DOHH2 (cell line): ENCODE measurements at regions not wholly inside any gene's neighbourhood (a gene's known extent, or its start where the extent isn't known, plus 50 kb on each side); places are given as distances from the start of the nearest gene placed in this dataset.

Experiments
- H3F3A ChIP-seq: fragments of 200-600 bp; sonication (generic), shearing (Covaris generic); 2 replicates; pipeline ENCODE4 v1.6.0; 2016; ENCODE audit warnings: antibody characterized with exemption, mild to moderate bottlenecking; ENCODE audit not compliant: control insufficient read depth, insufficient read depth
- H3K27ac ChIP-seq: fragments of 200-600 bp; sonication (generic); 2 replicates; pipeline ENCODE4 v1.5.1; 2014; ENCODE audit warnings: low read depth, mild to moderate bottlenecking, low read length, moderate library complexity
- H3K27me3 ChIP-seq: fragments of 200-600 bp; sonication (generic); 2 replicates; pipeline ENCODE4 v1.6.1; 2014; ENCODE audit warnings: mild to moderate bottlenecking, low read length, mixed read lengths; ENCODE audit not compliant: control insufficient read depth
- H3K36me3 ChIP-seq: fragments of 200-600 bp; sonication (generic); 2 replicates; pipeline ENCODE4 v1.6.1; 2014; ENCODE audit warnings: mild to moderate bottlenecking, low read length, moderate library complexity, mixed read lengths; ENCODE audit not compliant: control insufficient read depth
- H3K4me1 ChIP-seq: fragments of 200-600 bp; sonication (generic); 2 replicates; pipeline ENCODE4 v1.6.1; 2014; ENCODE audit warnings: mild to moderate bottlenecking, low read length, mixed read lengths; ENCODE audit not compliant: control insufficient read depth
- H3K4me2 ChIP-seq: fragments of 200-600 bp; sonication (generic); 2 replicates; pipeline ENCODE4 v1.6.0; 2014; ENCODE audit warnings: mild to moderate bottlenecking, low read length, moderate library complexity
- H3K4me3 ChIP-seq: fragments of 200-600 bp; sonication (generic); 2 replicates; pipeline ENCODE4 v1.5.1; 2014; ENCODE audit warnings: mild to moderate bottlenecking, low read length, mixed read lengths
- H3K79me2 ChIP-seq: fragments of 200-600 bp; sonication (generic); 2 replicates; pipeline ENCODE4 v1.6.1; 2014; ENCODE audit warnings: mild to moderate bottlenecking, low read length, mixed read lengths; ENCODE audit not compliant: control insufficient read depth
- H3K9me2 ChIP-seq: fragments of 200-600 bp; sonication (generic); replicated peaks from 2 replicates; pipeline ENCODE4 v1.6.1; 2014; ENCODE audit warnings: mild to moderate bottlenecking, low read length, mixed read lengths; ENCODE audit not compliant: control insufficient read depth
- H3K9me3 ChIP-seq: fragments of 200-600 bp; sonication (generic); 2 replicates; pipeline ENCODE4 v1.6.1; 2014; ENCODE audit warnings: antibody characterized with exemption, low read length, mixed read lengths; ENCODE audit not compliant: control insufficient read depth, insufficient read depth
- H4K20me1 ChIP-seq: fragments of 200-600 bp; sonication (generic); 2 replicates; pipeline ENCODE4 v1.6.0; 2014; ENCODE audit warnings: low read depth, mild to moderate bottlenecking, antibody characterized with exemption, low read length, moderate library complexity; ENCODE audit not compliant: control insufficient read depth, insufficient read depth
- EZH2phosphoT487 ChIP-seq: fragments of 200-600 bp; sonication (generic); IDR thresholded peaks from 2 replicates; pipeline ENCODE4 v1.6.1; 2017; ENCODE audit warnings: borderline replicate concordance, mild to moderate bottlenecking, antibody characterized with exemption, low read length, moderate library complexity, mixed read lengths
- TF ChIP-seq, protein P1 (sequence below): fragments of 200-600 bp; sonication (generic); IDR thresholded peaks from one replicate; pipeline ENCODE4 v1.5.1; 2014; ENCODE audit warnings: antibody characterized with exemption, mild to moderate bottlenecking, low read depth, low read length; ENCODE audit not compliant: poor library complexity, severe bottlenecking

DNA sequence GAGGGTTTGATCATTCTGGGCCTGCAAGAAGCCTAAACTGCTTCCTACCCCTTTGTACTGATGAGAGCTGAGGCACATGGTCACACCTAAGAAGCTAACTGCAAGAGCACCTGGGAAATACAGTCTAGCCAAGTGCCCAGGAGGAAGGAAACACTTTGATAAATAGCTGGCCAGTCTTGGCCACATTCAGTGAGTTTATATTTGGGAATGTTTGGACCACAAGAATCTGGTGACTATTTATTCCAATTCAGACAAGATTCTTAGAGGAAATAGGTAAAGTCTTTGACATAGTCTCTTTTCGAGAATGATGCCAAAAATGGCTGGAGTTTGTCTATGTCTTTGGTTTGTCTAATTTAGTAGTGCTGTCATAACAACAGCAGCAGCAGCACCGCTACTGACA is 213.6 kb downstream of the KIF20B start:
- Histone ChIP-seq H3K79me2 (no peaks in the 10 kb centered on the region), H3K27me3 (no peaks in the 10 kb centered on the region), H3K4me3 (no peak overlapping the region), H3F3A (no peaks in the 10 kb centered on the region), H3K4me2 (no peak overlapping the region), H3K27ac (no peak overlapping the region), H4K20me1 (no peaks in the 10 kb centered on the region), H3K36me3 (no peaks in the 10 kb centered on the region), H3K9me2 (no peaks in the 10 kb centered on the region), H3K4me1 (no peaks in the 10 kb centered on the region), H3K9me3 (no peaks in the 10 kb centered on the region)
- no peak for TF ChIP-seq EZH2phosphoT487
- TF ChIP-seq, protein P1, sequence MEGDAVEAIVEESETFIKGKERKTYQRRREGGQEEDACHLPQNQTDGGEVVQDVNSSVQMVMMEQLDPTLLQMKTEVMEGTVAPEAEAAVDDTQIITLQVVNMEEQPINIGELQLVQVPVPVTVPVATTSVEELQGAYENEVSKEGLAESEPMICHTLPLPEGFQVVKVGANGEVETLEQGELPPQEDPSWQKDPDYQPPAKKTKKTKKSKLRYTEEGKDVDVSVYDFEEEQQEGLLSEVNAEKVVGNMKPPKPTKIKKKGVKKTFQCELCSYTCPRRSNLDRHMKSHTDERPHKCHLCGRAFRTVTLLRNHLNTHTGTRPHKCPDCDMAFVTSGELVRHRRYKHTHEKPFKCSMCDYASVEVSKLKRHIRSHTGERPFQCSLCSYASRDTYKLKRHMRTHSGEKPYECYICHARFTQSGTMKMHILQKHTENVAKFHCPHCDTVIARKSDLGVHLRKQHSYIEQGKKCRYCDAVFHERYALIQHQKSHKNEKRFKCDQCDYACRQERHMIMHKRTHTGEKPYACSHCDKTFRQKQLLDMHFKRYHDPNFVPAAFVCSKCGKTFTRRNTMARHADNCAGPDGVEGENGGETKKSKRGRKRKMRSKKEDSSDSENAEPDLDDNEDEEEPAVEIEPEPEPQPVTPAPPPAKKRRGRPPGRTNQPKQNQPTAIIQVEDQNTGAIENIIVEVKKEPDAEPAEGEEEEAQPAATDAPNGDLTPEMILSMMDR: no peak

- Histone ChIP-seq H3F3A (no peaks in the 10 kb centered on the region), H4K20me1 (no peaks in the 10 kb centered on the region), H3K9me2 (no peaks in the 10 kb centered on the region), H3K27me3 (no peaks in the 10 kb centered on the region), H3K4me3 (no peak overlapping the region), H3K27ac (no peak overlapping the region), H3K9me3 (no peaks in the 10 kb centered on the region), H3K36me3 (no peaks in the 10 kb centered on the region), H3K4me1 (no peaks in the 10 kb centered on the region), H3K79me2 (no peaks in the 10 kb centered on the region), H3K4me2 (no peak overlapping the region)
- TF ChIP-seq, protein P1: no peak
- TF ChIP-seq EZH2phosphoT487: no peak
Observed at GRCh38 chr10:89915968-89916367, 214.6 kb downstream of the KIF20B start.

DNA sequence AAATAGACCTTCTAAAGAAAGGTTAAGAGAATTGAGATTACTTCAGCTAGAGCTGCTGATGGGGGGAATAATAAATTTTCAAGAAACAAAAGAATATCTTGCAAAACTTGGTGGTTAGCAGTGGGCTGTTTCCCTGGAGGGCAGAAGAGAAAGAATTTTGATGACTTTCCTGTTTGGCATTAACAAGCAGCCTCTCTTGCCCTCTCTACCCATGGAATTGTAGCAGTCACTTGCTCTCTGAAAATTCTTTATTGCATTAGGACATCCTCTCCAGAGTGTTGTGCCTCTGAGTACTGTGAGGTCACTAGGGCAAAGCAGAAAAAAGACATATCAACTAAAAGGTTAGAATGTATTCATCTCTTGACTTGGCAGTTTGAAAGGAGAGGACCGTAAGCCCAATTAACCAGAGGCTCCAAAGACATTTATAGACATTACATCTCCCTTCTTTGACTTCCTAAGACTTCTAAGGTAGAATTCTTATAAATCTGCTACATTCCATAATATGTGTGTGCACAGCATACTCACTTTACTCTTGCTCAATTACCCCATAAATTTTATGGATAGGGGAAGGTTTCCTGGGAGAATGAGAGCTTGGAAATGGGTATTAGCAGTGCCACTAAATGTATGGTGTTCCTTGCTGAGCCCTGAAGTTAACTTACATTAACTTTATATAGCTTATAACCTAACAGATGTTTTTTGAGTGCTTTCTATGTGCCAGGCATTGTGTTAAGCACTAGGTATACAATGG is 215.3 kb downstream of the KIF20B start:
- H3K9me2 ChIP-seq: no peaks in the 10 kb centered on the region
- no peaks in the 10 kb centered on the region for H3K9me3 ChIP-seq
- H4K20me1 ChIP-seq: no peaks in the 10 kb centered on the region
- H3K79me2 ChIP-seq: no peaks in the 10 kb centered on the region
- TF ChIP-seq EZH2phosphoT487: no peak
- TF ChIP-seq, protein P1: no peak
- no peaks in the 10 kb centered on the region for H3K4me1 ChIP-seq
- H3K4me3 ChIP-seq: no peak overlapping the region
- H3K27ac ChIP-seq: no peak overlapping the region
- H3K4me2 ChIP-seq: no peak overlapping the region
- no peaks in the 10 kb centered on the region for H3K36me3 ChIP-seq
- no peaks in the 10 kb centered on the region for H3K27me3 ChIP-seq
- no peaks in the 10 kb centered on the region for H3F3A ChIP-seq
